ENCODE measurements at regions not wholly inside any gene's neighbourhood (a gene's known extent, or its start where the extent isn't known, plus 50 kb on each side); places are given as distances from the start of the nearest gene placed in this dataset.
"Not testable (repeated sequence)": the region's sequence is repeated elsewhere in the genome, so short reads cannot be mapped to it uniquely, and the experiment has no call there.

DNA sequence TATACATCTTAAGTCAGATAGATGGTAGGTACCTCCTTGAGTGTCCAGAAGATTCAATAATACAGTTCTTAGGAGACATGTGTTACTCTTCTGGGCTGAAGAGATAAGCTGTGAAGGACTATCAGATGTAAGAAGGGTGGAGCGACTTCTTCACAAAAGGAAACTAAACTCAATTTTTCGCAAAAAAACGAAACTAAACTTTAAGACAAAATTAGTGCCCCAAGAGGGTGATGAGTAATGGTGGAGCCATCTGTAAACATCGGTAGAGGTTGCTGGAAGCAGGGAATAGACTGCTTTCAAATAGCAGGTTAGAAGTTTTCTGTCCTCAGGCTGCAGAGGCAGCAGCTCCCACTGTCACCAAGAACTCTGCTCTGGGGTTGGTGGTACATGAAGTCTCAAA is 111.6 kb upstream of the TACR1 start:
- no peaks in the 10 kb centered on the region for H3K27me3 Mint-ChIP-seq
- no peak overlapping the region for H3K4me3 Mint-ChIP-seq
- DNase-seq = no peak
- H3K27ac Mint-ChIP-seq = no peak overlapping the region
- H3K36me3 Mint-ChIP-seq (ENCODE audit: insufficient read depth) = no peaks in the 10 kb centered on the region
- H3K4me1 Mint-ChIP-seq (ENCODE audit: low read depth in 2 of 2) = no peaks in the 10 kb centered on the region
- no peak for ATAC-seq (replicated peaks)
- H3K9me3 Mint-ChIP-seq = no peaks in the 10 kb centered on the region

DNA sequence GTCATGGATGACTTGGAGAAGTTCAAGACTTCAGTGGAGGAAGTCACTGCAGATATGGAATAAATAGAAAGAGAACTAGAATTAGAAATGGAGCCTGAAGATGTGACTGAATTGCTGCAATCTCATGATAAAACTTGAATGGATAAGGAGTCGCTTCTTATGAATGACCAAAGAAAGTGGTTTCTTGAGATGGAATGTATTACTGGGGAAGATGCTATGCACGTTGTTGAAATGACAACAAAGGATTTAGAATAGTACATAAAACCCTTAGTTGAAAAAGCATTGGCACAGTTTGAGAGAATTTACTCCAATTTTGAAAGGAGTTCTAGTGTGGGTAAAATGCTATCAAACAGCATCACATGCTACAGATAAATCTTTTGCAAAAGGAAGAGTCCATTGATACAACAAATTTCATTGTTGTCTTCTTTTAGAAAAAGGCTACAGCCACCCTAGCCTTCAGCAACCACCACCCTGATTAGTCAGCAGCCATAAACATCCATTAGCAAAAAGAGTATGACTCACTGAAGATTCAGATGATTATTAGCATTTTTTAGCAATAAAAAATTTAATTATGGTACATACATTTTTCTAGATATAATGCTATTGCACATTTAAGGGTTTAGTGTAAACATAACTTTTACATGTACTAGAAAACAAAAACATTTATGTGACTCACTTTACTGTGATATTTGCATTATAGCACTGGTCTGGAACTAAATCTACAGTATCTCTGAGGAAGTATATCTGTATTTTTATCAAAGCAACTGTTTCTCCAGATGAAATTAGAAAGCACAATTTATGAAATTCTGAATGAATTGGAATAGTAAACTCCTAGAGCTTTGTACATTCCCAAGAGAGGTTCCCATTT is 110.5 kb upstream of the TACR1 start:
- Mint-ChIP-seq H3K9me3 (no peaks in the 10 kb centered on the region), H3K4me1 (ENCODE audit: low read depth in 2 of 2) (no peaks in the 10 kb centered on the region), H3K27ac (no peak overlapping the region), H3K36me3 (ENCODE audit: insufficient read depth) (no peaks in the 10 kb centered on the region), H3K27me3 (peaks cover 0 to 7% of the 10 kb centered on the region in 2 donors), H3K4me3 (no peak overlapping the region)
- DNase-seq (no peak), ATAC-seq (replicated peaks) (no peak)

DNA sequence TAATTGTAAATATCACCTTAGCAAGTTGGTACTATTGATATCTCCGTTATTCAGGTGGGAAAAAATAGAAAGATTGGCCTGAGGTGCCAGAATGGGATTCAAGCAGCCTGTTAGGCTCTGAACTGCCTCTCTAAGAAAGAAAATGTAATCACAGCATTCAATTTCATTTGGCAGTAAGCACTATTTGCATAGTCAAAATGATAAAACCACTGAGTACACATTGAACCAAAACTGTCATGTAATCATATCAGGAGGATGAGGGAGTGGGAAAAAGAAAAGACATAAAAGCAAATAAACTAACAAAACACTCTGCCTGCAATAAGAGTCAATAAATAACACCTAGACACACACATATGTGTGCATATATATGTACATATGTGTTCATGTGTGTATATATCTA is 103.9 kb upstream of the TACR1 start:
- no peak overlapping the region for H3K4me3 Mint-ChIP-seq
- ATAC-seq (replicated peaks) = no peak
- no peaks in the 10 kb centered on the region for H3K9me3 Mint-ChIP-seq
- H3K27me3 Mint-ChIP-seq = peaks cover 0 to 22% of the 10 kb centered on the region in 2 donors
- no peaks in the 10 kb centered on the region for H3K36me3 Mint-ChIP-seq (ENCODE audit: insufficient read depth)
- no peak for DNase-seq
- no peaks in the 10 kb centered on the region for H3K4me1 Mint-ChIP-seq (ENCODE audit: low read depth in 2 of 2)
- H3K27ac Mint-ChIP-seq = no peak overlapping the region

DNA sequence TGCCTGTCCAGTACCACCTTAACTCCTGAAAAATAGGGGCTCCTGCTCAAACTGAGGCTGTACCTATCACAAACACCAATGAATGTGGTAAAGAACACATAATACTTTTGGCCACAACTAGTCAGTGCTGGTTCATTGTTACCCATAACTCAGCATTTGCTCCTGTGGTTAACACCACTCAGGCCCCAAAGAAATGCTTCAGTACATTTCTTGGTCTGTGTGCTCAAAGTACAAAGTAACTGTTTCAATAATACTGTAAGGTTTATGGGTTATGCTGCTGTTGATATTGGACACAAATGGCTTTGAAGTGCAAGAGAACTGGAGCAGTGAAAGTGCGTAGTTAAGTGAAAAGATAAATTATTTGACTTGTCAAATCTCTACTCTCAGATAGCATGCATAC is 95.0 kb upstream of the TACR1 start:
- no peak overlapping the region for H3K4me3 Mint-ChIP-seq
- DNase-seq (no peak), ATAC-seq (replicated peaks) (no peak)
- H3K4me1 Mint-ChIP-seq (ENCODE audit: low read depth in 2 of 2) = no peaks in the 10 kb centered on the region
- H3K36me3 Mint-ChIP-seq (ENCODE audit: insufficient read depth) = no peaks in the 10 kb centered on the region
- H3K27me3 Mint-ChIP-seq = peaks cover 0 to 9% of the 10 kb centered on the region in 2 donors
- no peaks in the 10 kb centered on the region for H3K9me3 Mint-ChIP-seq
- H3K27ac Mint-ChIP-seq = no peak overlapping the region

DNA sequence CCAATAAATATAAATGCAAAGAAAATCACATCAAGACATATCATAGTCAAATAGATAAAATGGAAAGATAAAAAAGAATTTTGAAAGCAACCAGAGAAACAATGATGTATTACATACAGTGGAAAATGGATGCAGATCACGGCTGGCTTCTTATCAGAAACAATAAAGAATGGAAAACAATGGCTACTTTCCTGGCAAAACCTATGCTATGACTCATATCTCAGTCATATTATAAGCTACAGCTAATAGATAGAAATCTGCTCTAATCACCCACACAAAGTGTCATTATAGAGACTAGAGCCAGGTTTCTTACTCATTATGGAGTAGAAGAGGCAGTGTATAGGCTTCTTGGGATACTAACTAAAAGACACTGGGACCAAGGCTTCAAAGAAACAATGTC is 93.5 kb upstream of the TACR1 start:
- Mint-ChIP-seq H3K27me3 (peaks cover 5 to 7% of the 10 kb centered on the region in 2 donors), H3K27ac (no peak overlapping the region), H3K36me3 (ENCODE audit: insufficient read depth) (no peaks in the 10 kb centered on the region), H3K9me3 (peaks cover 0 to 2% of the 10 kb centered on the region in 2 donors), H3K4me3 (no peak overlapping the region), H3K4me1 (ENCODE audit: low read depth in 2 of 2) (no peaks in the 10 kb centered on the region)
- ATAC-seq (replicated peaks) = no peak
- DNase-seq = no peak

DNA sequence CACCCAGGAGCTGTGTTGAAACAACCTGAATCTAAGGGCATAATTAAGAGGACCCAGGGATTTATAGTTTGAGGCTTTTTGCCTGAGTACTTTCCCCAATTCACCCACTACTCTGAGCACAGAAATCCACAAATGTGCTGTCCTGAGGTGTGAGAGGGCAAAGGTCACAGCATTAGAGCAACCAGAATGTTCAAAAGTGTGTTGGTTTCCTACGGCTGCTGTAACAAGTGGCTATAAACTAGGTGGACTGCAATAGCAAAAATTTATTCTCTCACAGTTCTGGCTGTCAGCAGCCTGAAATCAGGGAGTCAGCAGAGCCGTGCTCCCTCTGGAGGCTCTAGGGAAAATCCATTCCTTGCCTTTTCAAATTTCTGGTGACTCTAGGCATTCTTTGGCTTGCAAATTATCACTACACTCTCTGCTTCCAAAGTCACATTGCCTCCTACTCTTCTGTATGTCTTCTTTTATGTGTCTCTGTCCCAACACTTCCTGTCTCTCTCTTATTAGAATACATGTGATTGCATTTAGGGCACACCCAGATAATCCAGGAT is 91.4 kb upstream of the TACR1 start:
- Mint-ChIP-seq H3K9me3 (peaks cover 0 to 3% of the 10 kb centered on the region in 2 donors), H3K4me1 (ENCODE audit: low read depth in 2 of 2) (no peaks in the 10 kb centered on the region), H3K27ac (no peak overlapping the region), H3K4me3 (no peak overlapping the region), H3K36me3 (ENCODE audit: insufficient read depth) (no peaks in the 10 kb centered on the region), H3K27me3 (peaks cover 11 to 16% of the 10 kb centered on the region in 2 donors)
- DNase-seq (no peak), ATAC-seq (replicated peaks) (no peak)

DNA sequence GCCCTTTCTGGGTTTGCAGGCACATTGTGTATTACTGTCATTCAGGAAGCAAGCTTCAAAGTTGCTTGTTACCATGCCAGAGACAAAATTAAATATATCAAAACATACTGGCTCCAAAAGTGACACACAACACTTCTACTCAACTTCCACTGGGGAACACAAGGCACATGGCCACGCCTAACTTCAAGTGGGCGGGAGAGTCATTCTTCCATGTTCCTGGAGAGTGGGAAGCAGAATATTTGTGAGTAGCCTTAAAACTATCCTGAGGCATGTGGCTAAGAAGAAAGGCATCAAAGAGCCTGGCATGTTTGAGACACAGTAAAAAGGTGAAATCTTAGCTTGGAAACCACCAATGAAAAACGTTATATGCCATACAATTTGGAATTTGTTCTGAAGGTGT is 90.5 kb upstream of the TACR1 start:
- no peaks in the 10 kb centered on the region for H3K4me1 Mint-ChIP-seq (ENCODE audit: low read depth in 2 of 2)
- H3K27ac Mint-ChIP-seq = no peak overlapping the region

DNA sequence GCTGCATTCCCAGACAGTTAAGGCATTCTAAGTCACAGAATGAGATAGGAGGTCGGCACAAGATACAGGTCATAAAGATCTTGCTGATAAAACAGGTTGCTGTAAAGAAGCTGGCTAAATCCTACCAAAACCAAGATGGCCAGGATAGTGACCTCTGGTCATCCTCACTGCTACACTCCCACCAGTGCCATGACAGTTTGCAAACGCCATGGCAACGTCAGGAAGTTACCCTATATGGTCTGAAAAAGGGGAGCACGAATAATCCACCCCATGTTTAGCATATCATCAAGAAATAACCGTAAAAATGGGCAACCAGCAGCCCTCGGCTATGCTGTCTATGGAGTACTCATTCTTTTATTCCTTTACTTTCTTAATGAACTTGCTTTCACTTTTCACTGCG is 89.9 kb upstream of the TACR1 start:
- H3K27me3 Mint-ChIP-seq = peaks cover 11 to 16% of the 10 kb centered on the region in 2 donors
- not testable (repeated sequence) for H3K4me3 Mint-ChIP-seq; H3K27ac Mint-ChIP-seq; H3K9me3 Mint-ChIP-seq; H3K4me1 Mint-ChIP-seq (ENCODE audit: low read depth in 2 of 2); ATAC-seq (replicated peaks); H3K36me3 Mint-ChIP-seq (ENCODE audit: insufficient read depth); DNase-seq

More for the DNA sequence above, 90.5 kb upstream of the TACR1 start:
- Mint-ChIP-seq H3K27me3 (peaks cover 11 to 16% of the 10 kb centered on the region in 2 donors), H3K9me3 (peaks cover 0 to 3% of the 10 kb centered on the region in 2 donors), H3K36me3 (ENCODE audit: insufficient read depth) (no peaks in the 10 kb centered on the region), H3K4me3 (no peak overlapping the region)
- ATAC-seq (replicated peaks) (no peak), DNase-seq (no peak)

DNA sequence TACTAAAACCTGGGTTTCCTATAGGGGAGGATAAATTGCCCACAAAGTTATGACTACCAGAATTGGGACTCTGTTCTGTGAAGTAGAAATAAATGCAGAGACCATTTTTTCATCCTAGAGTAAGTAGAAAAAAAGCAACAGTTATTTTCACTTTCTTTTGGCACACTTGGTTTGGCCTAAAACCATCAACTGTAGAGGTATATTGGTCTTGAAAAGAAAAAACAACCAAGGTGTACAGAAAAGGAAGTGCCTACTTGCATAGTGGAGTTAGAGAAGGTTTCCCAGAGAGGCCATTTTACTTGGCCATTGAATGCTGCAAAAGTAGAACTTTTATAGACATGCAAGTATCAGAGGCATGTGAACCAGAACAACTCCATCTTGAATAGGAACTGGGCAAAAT is 89.4 kb upstream of the TACR1 start:
- no peak overlapping the region for H3K4me3 Mint-ChIP-seq
- no peaks in the 10 kb centered on the region for H3K4me1 Mint-ChIP-seq (ENCODE audit: low read depth in 2 of 2)
- peaks cover 11 to 16% of the 10 kb centered on the region in 2 donors for H3K27me3 Mint-ChIP-seq
- no peaks in the 10 kb centered on the region for H3K36me3 Mint-ChIP-seq (ENCODE audit: insufficient read depth)
- ATAC-seq (replicated peaks) (no peak), DNase-seq (no peak)
- H3K9me3 Mint-ChIP-seq = peaks cover 0 to 3% of the 10 kb centered on the region in 2 donors
- no peak overlapping the region for H3K27ac Mint-ChIP-seq

DNA sequence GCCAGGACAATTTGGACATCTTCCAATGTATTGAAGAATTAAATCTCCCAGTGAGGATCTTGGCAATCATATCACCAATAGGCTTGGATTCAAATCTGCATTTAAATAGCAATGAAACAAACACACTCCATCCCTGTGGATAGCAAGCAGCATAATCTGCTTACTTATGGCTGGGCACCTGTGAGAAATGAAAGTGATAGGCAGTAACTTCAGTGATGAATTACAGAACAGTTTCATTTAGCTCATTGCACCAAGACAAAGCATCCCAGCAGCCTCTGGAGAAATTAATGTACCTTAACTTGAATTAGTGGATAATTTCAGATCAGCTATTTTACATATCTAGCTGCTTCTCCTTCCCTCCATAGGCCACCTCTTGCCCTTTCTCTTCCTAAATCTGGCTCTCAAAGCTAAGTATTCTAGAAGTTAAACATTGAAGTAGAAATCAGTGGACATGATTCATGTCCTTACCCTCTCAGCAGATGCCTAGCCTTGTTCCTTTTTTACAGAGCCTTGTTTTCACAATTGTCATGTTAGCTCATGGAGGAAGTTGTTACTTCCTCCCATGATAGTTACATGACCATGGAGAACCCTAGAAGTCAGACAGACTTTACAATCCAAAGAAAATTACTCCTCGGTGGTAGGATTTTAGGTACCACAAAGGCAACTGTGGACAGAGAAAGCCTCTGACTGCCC is 88.5 kb upstream of the TACR1 start:
- Mint-ChIP-seq H3K27me3 (peaks cover 11 to 16% of the 10 kb centered on the region in 2 donors), H3K36me3 (ENCODE audit: insufficient read depth) (no peaks in the 10 kb centered on the region), H3K4me3 (no peak overlapping the region), H3K4me1 (ENCODE audit: low read depth in 2 of 2) (no peaks in the 10 kb centered on the region), H3K9me3 (peaks cover 0 to 3% of the 10 kb centered on the region in 2 donors), H3K27ac (no peak overlapping the region)
- no peak for ATAC-seq (replicated peaks)
- no peak for DNase-seq

DNA sequence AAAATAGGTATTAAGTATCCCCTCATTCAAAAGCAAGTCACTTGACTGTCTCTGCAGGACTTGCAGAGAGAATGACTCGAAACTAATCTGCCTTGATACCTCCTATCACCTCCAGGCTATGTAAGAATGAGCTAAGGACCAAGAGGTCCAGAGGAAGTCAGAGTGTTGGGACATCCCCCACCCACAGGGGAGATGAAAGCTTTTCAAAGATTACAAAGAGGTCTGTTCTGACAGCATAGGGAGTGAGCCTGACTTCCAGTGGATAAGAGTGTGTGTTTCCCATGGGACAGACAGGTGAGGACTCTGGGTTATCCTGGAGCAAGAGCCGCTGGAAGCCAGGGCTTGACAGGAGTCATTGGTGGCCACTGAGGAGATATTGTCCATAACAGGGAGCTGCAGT is 85.0 kb upstream of the TACR1 start:
- peaks cover 11 to 16% of the 10 kb centered on the region in 2 donors for H3K27me3 Mint-ChIP-seq
- no peaks in the 10 kb centered on the region for H3K4me1 Mint-ChIP-seq (ENCODE audit: low read depth in 2 of 2)
- H3K4me3 Mint-ChIP-seq = no peak overlapping the region
- H3K9me3 Mint-ChIP-seq = peaks cover 3 to 7% of the 10 kb centered on the region in 2 donors
- no peak for ATAC-seq (replicated peaks)
- DNase-seq = no peak
- no peaks in the 10 kb centered on the region for H3K36me3 Mint-ChIP-seq (ENCODE audit: insufficient read depth)
- no peak overlapping the region for H3K27ac Mint-ChIP-seq

DNA sequence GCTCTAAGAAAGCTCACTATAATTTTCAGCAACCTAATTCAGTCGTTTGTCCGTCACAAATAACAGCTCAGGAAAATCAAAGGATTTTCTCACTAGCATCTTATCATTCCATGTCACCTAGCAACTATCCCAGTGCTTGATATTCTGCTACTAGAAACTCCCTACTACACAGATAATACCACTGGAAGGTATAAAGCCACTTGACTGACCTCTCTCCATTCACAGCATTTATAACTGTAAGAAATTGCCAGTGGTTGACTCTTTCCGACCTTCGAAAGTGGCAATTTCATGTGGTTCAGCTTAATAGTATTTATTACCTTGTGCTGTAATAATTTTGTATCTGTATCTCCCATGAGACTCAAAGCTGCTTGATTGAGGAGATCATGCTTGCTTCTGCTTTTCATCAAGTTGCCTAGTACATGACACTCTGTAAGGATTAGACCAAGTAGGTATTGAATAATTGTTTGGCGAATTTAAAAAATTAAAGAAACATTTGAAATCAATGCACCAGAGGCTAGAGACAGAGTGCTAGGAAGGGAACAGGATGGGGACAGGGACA is 79.6 kb upstream of the TACR1 start:
- no peak overlapping the region for H3K4me3 Mint-ChIP-seq
- DNase-seq = no peak
- H3K36me3 Mint-ChIP-seq (ENCODE audit: insufficient read depth) = no peaks in the 10 kb centered on the region
- ATAC-seq (replicated peaks) = no peak
- no peaks in the 10 kb centered on the region for H3K4me1 Mint-ChIP-seq (ENCODE audit: low read depth in 2 of 2)
- no peak overlapping the region for H3K27ac Mint-ChIP-seq
- peaks cover 5 to 8% of the 10 kb centered on the region in 2 donors for H3K27me3 Mint-ChIP-seq
- H3K9me3 Mint-ChIP-seq = peaks cover 5 to 19% of the 10 kb centered on the region in 2 donors

DNA sequence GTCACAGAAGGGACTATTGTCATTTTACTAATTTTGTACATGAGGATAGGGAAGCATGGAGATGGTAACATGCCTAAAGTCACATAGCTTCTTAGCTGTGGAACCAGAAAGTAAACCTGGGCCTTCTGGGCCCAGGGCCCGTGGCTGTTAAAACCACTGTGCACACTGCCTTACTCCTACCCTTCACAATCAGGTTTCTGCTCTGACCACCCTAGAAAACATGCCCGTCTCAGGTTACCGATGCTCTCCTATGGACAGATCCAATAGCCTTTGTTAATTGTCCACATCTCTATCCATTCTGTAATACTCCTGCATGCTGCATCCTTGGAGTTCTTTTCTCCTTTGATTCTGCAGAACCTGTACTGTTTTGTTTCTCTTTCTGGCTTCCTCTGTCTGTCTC is 79.0 kb upstream of the TACR1 start:
- DNase-seq (no peak), ATAC-seq (replicated peaks) (no peak)
- Mint-ChIP-seq H3K36me3 (ENCODE audit: insufficient read depth) (no peaks in the 10 kb centered on the region), H3K4me3 (no peak overlapping the region), H3K27ac (no peak overlapping the region), H3K9me3 (peaks cover 5 to 19% of the 10 kb centered on the region in 2 donors), H3K4me1 (ENCODE audit: low read depth in 2 of 2) (no peaks in the 10 kb centered on the region), H3K27me3 (peaks cover 5 to 8% of the 10 kb centered on the region in 2 donors)
